Ovary (tissue), 7 donors: ENCODE measurements at regions not wholly inside any gene's neighbourhood (a gene's known extent, or its start where the extent isn't known, plus 50 kb on each side); places are given as distances from the start of the nearest gene placed in this dataset.

Source experiments
- DNase-seq, 5 donors: peaks; one replicate each; pipeline ENCODE4 v3.0.0-alpha.2; 2019 to 2020
- H3K27ac ChIP-seq, 2 donors: fragments of 200-600 bp; one replicate each; pipeline versions ENCODE4 v1.5.1 to v1.8.0; 2019 to 2022
- H3K27me3 ChIP-seq: fragments of 200-600 bp; one replicate; pipeline ENCODE4 v1.8.0; 2022
- H3K36me3 ChIP-seq: fragments of 200-600 bp; sonication (generic); one replicate; pipeline ENCODE4 v1.5.1; 2019
- H3K4me1 ChIP-seq: one replicate; pipeline ENCODE4 v1.8.1; 2013; ENCODE audit warnings: mild to moderate bottlenecking, moderate library complexity; ENCODE audit not compliant: insufficient read depth
- H3K4me3 ChIP-seq: fragments of 200-600 bp; sonication (generic); one replicate; pipeline ENCODE4 v1.5.1; 2017
- H3K9me3 ChIP-seq, 2 donors: fragments of 200-600 bp in 1 of 2; sonication (generic) in 1 of 2; one replicate each; pipeline versions ENCODE4 v1.5.1 to v1.8.1; 2013 to 2019; ENCODE audit warnings: mild to moderate bottlenecking in 1 of 2, moderate library complexity in 1 of 2
- EP300 ChIP-seq: sonication (generic); formaldehyde crosslinking; IDR thresholded peaks from one replicate; pipeline ENCODE4 v1.6.1; 2017; ENCODE audit warnings: antibody characterized with exemption
- POLR2A ChIP-seq: fragments of 450-650 bp; IDR thresholded peaks from one replicate; pipeline ENCODE4 v1.6.1; 2017; ENCODE audit warnings: antibody characterized with exemption, mild to moderate bottlenecking, moderate library complexity
- WGBS, 3 donors: extraction: QIAGEN DNeasy Blood & Tissue Kit in 1 of 3; methylation state at CpG; one replicate each; pipeline versions ENCODE4 v1.1.5 to v1.1.7; 2013 to 2017; 5-methylcytosine and 5-hydroxymethylcytosine counted together
- intact Hi-C, 4 donors: fragments of 100-400 bp; cut with DNase I; formaldehyde crosslinking; loops; one replicate each; pipeline versions ENCODE4 v1.11.0 to v1.15.1; 2022 to 2023
- TF ChIP-seq, protein P1 (sequence below), 3 donors: fragments of 450-650 bp in 2 of 3; fragments of 200-600 bp in 1 of 3; IDR thresholded peaks; one replicate each; pipeline versions ENCODE4 v1.5.1 to v1.8.0; 2016 to 2022; ENCODE audit warnings: antibody characterized with exemption in 3 of 3, mild to moderate bottlenecking in 1 of 3
- donor health status: DM: no; HTN: no; CAD: no; lungs with moderate emphysema.
- donor health status: DM: no; HTN: no; CAD: no.
- donor health status: Bipolar disorder and iron deficiency.
- donor health status: DM: no; HTN: no; CAD: no.
- donor health status: DM: yes; HTN: yes; CAD: no.

DNA sequence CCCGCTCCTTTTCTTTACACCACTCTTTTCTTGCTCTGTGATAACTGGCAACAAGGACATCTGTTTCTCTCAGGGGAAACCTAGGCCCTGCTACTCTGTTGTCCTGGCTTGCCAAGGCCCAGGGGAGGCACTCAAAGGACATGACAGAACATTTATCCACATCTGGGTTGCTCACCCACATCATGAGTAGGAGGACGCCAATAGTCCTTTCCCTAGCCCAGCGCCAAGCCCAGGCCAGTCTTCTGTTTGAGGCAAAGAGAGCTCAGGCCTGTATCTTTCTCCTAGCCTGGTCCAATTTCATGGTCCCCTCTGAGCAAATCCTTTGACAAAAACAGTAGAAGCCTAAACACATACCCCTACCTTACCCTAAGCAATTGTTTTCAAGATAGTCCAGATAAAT is 366.8 kb upstream of the SGCD start:
- Histone ChIP-seq H3K4me1 (no peaks in the 10 kb centered on the region), H3K36me3 (no peaks in the 10 kb centered on the region), H3K27me3 (no peaks in the 10 kb centered on the region), H3K9me3 (no peaks in the 10 kb centered on the region), H3K27ac (no peak overlapping the region), H3K4me3 (no peak overlapping the region)
- intact Hi-C loops: no loop called here
- TF ChIP-seq EP300 (no peak), POLR2A (no peak)
- TF ChIP-seq, protein P1, sequence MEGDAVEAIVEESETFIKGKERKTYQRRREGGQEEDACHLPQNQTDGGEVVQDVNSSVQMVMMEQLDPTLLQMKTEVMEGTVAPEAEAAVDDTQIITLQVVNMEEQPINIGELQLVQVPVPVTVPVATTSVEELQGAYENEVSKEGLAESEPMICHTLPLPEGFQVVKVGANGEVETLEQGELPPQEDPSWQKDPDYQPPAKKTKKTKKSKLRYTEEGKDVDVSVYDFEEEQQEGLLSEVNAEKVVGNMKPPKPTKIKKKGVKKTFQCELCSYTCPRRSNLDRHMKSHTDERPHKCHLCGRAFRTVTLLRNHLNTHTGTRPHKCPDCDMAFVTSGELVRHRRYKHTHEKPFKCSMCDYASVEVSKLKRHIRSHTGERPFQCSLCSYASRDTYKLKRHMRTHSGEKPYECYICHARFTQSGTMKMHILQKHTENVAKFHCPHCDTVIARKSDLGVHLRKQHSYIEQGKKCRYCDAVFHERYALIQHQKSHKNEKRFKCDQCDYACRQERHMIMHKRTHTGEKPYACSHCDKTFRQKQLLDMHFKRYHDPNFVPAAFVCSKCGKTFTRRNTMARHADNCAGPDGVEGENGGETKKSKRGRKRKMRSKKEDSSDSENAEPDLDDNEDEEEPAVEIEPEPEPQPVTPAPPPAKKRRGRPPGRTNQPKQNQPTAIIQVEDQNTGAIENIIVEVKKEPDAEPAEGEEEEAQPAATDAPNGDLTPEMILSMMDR (IDR thresholded peaks at IDR 0.05): no peak
- 89 to 95% (median 89%) methylated on average over 3 of the region's 3 CpGs for WGBS, 3 donors
- no peak for DNase-seq

DNA sequence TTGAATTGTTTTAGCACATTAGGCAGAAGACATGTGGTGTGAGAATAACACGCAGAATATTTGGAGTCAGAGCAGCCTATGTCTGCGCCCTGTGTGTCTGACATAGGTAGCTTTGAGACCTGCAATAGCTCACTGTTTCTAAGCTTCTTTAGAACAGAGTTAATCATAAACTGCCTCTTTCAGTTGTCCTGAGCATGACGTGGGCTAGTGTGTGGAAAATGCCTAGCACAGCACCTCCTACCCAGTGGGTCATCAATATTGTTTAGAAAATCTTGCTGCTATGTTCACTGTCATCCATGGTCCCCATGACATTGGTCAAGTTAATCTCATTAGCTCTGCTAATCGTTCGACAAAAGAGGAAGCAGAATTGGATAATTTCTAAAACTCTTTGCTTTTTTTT is 357.4 kb upstream of the SGCD start:
- DNase-seq: no peak
- 86 to 90% (median 90%) methylated on average over 5 of the region's 5 CpGs for WGBS, 3 donors
- intact Hi-C loops: no loop called here
- no peaks in the 10 kb centered on the region for H3K36me3 ChIP-seq
- H3K27ac ChIP-seq: no peak overlapping the region
- H3K4me3 ChIP-seq: no peak overlapping the region
- no peaks in the 10 kb centered on the region for H3K9me3 ChIP-seq
- no peaks in the 10 kb centered on the region for H3K27me3 ChIP-seq
- TF ChIP-seq, protein P1 (IDR thresholded peaks at IDR 0.05): no peak
- TF ChIP-seq POLR2A: no peak
- TF ChIP-seq EP300: no peak
- H3K4me1 ChIP-seq: no peaks in the 10 kb centered on the region

DNA sequence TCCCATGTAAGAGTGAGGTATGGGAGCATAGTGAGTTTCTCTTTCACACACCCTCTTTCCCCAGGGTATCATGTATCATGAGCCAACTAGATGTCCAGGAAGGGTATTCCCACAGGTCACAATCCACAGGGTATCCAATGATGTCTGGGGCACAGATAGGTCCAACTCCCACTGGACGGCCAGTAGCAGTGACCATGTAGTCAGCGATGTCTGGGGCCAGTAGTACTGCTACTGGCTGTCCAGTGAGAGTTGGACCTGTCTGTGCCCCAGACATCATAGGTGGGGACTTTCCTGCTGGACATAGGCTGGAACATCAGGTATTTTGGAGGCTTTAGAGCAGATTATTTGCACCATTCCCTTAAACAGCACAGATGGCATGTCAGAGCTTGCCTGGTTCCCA is 352.6 kb upstream of the SGCD start:
- 92 to 100% (median 94%) methylated on average over 2 of the region's 2 CpGs for WGBS, 3 donors
- Histone ChIP-seq H3K9me3 (no peaks in the 10 kb centered on the region), H3K27me3 (no peaks in the 10 kb centered on the region), H3K4me3 (no peak overlapping the region), H3K4me1 (no peaks in the 10 kb centered on the region), H3K27ac (no peak overlapping the region), H3K36me3 (no peaks in the 10 kb centered on the region)
- intact Hi-C loops: no loop called here
- no peak for DNase-seq
- no peak for TF ChIP-seq EP300
- TF ChIP-seq, protein P1 (IDR thresholded peaks at IDR 0.05): no peak
- TF ChIP-seq POLR2A: no peak

GRCh38 chr5:155978850-155979249 is 348.1 kb upstream of the SGCD start:
- Histone ChIP-seq H3K36me3 (no peaks in the 10 kb centered on the region), H3K27me3 (no peaks in the 10 kb centered on the region), H3K9me3 (no peaks in the 10 kb centered on the region), H3K4me3 (no peak overlapping the region), H3K27ac (no peak overlapping the region), H3K4me1 (peaks cover 2% of the 10 kb centered on the region)
- 72 to 78% (median 74%) methylated on average over 3 of the region's 3 CpGs for WGBS, 3 donors
- intact Hi-C loops: no loop called here
- DNase-seq: no peak
- TF ChIP-seq POLR2A (no peak), EP300 (no peak)
- TF ChIP-seq, protein P1 (IDR thresholded peaks at IDR 0.05): no peak

DNA sequence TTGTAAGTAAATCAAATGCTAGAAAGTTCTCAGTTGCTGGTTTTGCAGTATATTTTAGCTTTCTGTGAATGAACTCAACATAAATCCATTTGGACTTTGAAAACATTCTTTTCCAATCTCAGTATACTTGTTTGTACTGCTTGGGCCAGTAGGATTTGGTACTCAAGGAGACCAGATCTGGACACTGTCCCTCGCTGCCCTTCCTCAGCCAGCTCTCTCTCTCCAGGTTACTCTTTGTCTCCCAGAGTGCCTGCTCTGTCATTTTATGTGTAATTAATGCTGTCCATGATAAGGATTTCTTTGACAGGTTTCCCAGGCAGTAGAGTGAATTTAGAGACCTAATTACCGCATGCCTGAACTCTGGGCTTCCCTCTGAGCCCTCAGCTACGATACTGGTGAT is 344.6 kb upstream of the SGCD start:
- TF ChIP-seq EP300 (no peak), POLR2A (no peak)
- TF ChIP-seq, protein P1 (IDR thresholded peaks at IDR 0.05): no peak
- Histone ChIP-seq H3K27ac (no peak overlapping the region), H3K4me3 (no peak overlapping the region), H3K27me3 (no peaks in the 10 kb centered on the region), H3K4me1 (peaks cover 2% of the 10 kb centered on the region), H3K9me3 (no peaks in the 10 kb centered on the region), H3K36me3 (no peaks in the 10 kb centered on the region)
- 5 to 19% (median 17%) methylated on average over 3 of the region's 3 CpGs for WGBS, 3 donors
- intact Hi-C loops: no loop called here
- DNase-seq: no peak
